Left kidney (tissue), 1 donor: ENCODE measurements at regions not wholly inside any gene's neighbourhood (a gene's known extent, or its start where the extent isn't known, plus 50 kb on each side); places are given as distances from the start of the nearest gene placed in this dataset.

ENCODE experiments used
- DNase-seq: peaks from one replicate; pipeline ENCODE4 v3.0.0-alpha.2; 2013

DNA sequence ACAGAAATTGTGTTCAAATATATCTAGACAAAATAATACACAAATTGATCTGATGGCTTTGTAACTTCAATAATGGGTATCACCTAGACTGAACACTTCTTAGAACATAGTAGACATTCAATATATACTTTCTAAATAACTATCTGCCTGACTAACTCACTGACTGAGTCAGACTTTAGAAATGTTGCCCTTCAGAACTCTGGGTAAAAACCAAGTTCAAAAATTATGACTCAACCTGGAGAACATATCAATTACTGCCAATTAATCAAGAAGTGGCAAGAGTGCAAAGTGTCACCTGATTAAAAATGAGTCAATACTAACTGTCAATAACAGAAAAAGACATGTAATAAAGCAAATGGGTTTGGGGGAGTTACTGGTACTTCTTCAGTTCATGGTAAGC, 144.6 kb upstream of the TMCO5A start:
- DNase-seq, result no peak

DNA sequence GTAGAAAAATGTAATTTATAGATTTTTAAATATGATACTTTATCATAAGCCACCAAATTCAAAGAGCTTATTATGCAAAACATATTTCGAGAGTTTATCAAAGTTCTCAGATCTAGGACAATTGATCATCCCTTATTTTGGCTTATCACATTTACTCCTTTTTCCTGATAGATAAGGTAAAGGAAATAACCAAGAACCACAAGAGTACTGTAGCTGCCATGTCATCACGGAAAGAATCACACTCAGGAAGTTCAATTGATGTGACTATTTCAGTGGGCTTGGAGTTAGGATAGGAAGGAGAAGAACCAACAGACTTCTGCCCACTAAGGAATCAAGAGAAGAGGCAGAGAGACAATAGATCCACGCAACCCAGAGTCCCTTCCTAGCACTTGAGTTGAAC, 142.7 kb upstream of the TMCO5A start:
- no peak for DNase-seq

DNA sequence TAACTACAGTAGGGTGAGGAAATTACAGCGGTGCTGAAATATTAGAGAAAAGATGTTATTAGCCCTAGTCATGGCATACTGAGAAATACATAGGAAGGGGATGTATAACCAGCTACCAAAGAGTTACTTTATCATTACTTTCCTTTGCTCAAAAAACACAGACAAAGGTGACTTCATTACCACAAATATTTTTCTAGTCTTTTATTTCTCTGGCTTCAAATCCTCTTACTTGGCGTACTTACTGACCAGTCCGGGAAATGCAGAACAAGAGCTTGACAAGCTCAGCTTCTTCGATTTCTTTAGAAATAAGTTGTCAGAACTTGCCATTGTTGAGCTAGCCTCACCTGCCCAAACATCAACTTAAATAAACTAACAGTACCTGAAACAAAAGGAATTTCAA, 142.1 kb upstream of the TMCO5A start:
- no peak for DNase-seq

DNA sequence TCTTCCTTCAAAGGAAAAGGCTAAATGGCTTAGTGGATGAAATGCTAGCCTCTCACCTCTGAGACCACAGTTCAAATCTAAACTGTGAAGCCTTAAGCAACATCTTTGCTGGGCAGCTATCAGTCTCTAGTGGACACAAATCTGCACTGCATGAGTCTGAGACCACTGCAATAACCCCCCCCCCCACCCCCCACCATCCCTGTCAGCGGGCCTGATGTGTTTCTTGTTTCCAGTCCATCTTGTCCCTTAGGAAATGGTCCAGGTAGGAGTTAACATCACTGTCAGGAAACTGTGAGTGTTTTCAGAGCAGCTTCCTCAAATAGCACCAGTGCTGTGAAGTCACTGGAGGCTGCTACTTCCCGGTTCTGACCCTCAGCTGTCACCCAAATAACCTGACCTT, 140.6 kb upstream of the TMCO5A start:
- no peak for DNase-seq

DNA sequence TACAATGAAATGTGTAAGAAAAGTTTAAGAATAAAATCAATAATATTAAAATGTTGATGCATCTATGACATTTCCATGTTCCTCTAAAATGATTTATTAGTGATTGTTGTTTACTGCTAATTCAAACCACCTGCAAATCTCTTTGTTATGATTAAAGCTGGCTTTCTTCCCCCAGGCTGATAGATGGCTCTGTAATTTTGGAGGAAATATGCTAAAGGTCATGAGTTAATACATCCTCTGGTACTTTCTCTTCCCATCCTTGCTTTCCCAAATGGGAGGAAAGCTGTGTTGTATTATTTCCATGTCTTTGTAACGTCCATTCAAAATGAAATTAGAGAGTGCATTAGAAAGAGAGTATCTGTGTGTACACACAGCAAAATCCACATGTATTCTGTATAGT, 139.5 kb upstream of the TMCO5A start:
- no peak for DNase-seq

DNA sequence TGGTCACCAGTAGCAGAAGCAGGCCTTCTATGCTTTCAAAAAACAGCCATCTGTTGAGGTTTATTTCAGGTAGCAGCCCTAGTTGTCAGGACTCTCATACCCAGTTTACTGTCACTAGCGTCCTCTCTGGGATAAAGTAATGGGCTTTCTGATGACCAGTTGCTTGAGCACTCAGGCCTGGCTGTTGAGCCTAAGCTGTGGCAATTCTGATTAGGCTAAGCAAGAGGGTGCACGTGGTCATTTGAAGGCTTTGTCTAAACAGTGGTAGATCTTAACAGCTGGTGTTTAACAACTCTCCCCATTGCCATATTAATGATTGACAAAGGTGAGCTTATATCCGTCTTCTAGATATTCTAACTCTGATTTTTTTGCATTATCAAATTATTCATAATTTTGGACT, 132.9 kb upstream of the TMCO5A start:
- no peak for DNase-seq

DNA sequence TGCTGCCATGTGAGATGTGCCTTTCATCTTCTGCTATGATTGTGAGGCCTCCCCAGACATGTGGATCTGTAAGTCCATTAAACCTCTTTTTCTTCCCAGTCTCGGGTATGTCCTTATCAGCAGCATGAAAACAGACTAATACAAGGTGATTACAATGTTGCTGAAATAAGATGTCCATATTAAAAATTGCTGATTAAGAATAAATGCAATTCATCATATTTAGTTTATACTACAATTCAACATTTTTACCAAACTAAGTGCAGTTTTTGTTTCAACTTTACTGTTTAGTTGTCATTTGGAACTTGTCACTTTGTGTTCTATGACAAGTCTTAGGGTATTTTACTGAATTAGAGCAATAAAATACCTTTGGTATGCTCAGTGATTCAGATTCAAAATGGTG, 127.6 kb upstream of the TMCO5A start:
- no peak for DNase-seq

DNA sequence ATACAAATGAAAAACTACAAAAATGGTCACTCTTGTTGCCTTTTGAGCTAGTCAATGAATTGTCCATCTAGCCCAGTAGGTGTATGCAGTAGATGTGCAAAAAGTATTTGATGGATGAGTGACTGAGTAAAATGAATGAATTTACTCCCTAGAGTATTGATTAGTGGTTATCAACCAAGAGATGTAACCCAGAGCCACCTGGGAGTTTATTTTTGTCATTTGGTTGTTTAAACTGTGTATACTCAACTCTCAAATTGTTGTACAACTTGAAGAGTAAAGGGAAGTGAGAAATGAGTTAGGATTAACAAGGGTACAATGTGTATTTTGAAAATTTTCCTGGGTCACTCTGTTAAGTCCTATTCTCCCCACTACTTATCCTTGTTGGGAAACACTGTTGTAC, 124.1 kb upstream of the TMCO5A start:
- DNase-seq, result no peak

DNA sequence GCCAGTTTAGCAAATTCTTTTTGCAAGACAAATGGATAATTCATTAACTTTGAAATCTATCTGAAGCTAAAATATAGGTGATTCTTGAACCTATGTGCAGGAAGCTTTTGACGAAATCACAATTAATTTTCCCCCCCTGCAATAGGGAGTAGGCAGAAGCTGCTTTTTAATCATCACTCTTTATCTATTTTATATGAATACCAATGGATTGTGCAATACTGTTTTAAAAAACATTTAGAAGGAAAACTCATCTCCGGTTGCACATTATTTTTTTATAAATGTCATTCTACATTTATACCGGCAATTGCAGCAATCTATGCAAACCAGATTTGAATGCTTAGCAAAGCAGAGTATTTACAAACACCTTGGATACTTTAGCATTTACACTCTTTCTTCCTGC, 121.1 kb upstream of the TMCO5A start:
- DNase-seq, result no peak

DNA sequence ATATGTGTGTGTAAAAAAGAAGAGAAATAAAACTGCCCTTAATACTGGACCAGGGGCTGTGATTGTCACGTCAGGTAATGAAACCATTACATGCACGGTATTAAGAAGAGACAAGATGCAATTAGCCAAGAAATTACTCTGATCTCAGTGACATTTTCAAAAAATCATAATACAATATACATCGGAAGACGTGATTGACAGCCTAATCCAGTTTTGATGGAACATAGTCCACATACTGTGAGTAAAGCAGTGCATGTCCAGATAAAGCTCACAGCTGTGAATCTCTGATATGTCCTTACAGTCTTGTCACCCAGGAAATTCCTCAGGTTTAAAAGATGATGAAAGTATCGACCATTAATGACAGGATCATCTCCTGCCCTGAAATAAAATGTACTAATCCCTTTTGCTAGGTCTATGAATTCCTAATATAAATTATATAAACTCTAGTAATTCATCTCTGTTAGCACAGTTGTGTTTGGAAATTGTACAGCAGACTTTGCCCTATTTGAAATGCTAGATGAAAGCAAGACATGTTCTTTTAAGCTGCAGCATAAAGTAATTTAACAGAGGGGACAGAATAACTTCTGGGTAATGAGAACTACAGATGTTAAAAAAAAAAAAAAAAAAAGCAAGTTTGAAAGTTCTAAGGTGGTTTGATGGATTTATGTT, 119.5 kb upstream of the TMCO5A start:
- DNase-seq, result no peak

DNA sequence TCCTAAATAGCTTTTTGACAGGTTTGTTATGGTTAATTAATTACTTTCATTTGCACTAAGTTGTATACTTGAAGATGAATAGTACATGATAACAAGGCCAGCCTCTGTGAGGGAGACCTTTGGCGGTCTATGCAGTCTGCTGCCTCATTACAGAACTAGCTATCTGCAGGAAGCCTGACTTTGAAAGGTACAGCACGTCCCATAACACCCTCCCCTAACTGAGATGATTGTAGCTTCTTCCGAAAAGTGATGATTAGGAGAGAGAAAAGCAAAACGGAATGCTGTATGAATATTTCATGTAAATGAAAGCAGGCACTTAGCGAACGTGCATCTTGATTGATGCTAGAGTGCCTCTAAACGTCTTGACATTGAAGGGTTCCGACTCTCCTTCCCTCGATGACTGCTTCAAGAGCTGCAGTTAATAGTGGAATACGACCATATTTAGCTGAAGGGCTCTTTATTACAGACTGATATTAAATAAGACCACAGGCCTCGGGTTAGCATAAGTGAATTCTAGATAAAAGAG, 116.2 kb upstream of the TMCO5A start:
- no peak for DNase-seq

DNA sequence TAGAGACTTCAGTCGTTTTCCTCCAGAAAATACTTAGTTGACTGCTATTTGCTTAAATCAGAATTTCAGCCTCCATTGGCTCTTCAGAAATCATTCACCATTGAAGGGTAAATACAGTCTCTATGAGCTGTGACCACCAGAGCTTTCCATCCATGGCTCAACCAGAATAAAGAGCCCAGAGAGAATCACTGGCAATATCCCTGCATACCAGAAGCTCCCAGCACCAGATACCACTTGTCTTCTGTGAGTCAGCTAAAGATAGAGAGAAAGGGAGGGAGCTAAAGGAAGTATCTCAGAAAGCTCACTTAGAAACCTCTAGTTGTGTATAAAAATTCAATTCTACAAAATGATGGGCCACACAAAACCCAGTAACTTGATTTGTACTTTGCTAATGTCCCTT, 115.2 kb upstream of the TMCO5A start:
- no peak for DNase-seq

DNA sequence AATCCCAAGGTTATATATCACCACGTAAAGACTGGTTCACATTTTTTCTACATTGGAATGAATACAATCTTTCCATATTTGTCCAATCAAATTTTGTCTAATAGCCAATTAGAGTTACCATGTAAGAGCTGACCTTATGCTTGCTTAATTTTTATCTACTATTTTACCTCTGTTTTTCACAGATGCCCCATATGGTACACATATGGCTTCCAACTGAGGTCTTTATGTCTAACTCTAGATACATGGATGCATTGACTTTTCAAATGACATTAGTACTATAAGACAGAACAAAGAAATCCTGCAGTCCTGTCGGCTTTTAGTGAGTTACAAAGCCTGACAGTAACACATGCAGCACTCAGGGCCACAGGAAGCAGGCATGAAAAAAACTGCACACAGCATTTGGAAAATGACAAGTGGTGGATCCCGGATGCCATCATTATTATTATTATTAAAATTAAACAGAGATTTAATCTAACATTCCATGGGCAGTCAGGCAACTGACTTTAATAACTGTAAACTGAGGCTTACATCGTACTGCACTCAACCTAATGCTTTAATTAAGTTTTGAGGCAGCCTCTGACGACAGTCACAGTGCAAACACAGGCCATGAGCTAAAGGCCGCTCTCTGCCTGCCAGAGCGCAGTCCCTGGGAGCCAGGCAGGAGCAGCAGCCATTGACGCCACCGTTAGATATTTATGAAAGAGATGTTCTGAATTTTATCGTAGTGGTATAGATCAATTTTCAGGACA, 113.9 kb upstream of the TMCO5A start:
- DNase-seq, result no peak

DNA sequence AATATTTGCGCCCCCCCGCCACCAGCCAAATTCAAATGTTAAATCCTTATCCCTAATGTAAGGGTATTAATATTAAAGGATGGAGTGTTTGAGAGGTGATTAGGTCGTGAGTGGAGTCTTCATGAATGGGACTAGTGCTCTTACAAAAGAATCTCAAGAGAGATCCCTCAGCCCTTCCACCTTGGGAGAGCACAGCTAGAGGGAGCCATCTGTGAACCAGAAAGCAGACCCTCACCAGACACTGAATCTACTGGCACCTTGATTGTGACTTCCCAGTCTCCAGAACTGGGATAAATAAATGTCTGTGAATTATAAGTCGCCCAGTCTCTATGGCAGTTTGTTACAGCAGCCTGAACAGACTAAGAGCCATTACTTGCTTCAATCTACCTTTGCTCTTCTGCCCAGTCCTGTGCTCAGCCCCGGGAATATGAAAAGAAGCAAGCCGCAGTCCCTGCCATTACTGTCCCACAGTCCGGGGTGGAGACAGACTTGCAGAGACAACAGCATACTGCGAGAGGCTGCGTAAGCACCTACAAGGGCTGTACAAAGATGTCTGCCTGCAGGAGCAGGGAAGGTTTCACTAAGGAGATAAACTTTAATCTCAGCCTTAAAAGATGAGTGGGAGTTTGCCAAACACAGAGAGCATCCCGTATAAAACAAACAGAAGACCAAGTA, 110.7 kb upstream of the TMCO5A start:
- DNase-seq, result no peak

DNA sequence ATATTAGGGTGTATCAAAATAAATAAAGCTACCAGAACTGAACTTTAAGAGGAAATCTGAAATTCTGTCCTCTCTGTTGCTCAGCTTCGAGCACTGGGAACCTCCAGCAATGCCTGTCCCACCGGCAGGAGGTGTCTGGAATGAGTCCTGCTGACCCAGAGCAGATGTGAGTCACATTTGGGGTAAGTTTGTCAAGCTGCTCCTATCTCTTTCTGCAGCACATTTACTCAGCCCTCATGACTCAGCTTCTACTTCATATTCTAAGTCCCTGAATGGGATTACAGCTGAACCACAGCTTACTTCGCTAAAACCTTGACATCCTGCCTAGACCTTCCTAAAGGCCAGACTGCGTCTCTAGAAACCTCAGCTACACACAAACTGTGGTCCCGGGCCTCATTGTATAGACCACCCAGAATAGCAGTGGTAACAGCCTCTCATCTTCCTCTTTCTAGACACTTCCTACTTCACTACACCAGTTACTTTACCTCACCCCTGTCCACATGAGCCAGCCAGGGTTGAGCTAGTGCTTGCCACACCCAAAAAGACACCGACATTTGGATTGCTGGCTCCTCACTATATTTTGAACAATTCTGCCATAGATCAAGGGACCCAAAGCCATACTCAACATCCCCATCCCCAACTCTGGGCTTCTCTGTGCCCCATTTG, 109.6 kb upstream of the TMCO5A start:
- no peak for DNase-seq

DNA sequence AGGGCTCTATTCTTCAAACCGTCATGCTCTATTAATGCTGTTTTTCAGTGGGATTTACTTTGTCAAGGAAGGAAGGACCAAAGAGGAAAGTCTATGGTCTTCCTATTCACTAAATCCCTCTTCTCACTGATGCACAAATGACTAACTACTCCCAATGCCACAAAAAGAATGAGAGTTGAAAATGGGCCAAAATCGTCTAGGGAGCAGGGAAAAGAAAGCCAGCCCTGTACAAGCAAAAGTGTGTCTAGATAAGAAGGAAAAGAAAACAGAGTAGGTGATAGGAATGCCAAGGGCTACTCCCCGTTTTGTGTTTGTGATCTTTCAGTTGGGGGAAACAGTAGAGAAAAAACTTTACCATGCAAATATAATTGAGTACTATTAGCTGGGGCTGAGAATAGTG, 97.2 kb upstream of the TMCO5A start:
- DNase-seq, result no peak

DNA sequence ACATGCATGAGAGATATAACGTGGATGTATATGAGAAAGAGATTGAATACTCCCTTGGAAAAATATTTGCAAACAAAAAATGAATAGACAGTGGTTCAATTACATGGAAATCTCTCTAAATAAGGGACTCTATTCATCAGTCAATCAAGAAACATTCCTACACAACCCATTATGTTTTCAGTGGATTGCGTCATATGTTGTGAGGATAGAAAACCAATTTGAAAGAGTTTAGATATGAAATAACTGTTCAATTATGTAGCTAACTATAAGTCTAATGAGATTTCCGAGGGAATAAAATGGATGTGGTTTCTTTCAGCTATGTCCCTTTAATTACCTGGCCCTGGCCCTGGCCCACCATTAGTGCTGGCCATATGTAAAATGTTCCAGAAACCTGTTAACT, 86.7 kb upstream of the TMCO5A start:
- DNase-seq, result no peak

DNA sequence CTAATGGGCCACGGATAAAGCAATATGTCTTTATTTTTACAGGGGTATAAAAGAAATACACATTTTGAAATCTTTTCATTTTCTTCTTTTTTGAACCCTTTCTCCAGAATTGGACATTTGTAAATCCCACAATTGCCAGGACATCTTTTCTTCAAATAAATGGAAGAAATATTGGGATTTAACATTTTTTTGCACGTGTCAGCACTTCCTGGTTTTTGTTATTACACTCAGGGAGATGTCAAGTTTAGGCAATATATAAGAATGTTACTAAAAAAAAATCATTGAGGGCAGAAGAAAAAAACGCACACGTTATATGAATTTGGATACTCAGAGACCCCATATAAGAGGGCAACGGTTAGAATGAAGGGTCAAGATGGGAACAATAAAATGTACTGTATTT, 78.3 kb upstream of the TMCO5A start:
- DNase-seq, result no peak

DNA sequence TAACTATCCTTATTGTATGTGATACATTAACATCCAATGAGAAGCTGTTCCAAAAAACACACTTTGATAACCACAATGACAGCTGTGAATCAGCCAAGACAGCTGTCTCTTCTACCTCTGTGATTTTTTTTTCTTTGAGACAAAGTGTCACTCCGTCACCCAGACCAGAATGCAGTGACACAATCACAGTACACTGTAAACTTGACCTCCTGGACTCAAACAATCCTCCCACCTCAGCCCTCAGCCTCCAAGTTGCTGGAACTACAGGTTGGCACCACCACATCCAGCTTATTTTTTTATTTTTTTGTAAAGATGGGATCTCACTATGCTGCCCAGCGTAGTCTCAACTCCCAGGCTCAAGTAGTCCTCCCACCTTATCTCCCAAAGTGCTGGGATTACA, 73.5 kb upstream of the TMCO5A start:
- no peak for DNase-seq

DNA sequence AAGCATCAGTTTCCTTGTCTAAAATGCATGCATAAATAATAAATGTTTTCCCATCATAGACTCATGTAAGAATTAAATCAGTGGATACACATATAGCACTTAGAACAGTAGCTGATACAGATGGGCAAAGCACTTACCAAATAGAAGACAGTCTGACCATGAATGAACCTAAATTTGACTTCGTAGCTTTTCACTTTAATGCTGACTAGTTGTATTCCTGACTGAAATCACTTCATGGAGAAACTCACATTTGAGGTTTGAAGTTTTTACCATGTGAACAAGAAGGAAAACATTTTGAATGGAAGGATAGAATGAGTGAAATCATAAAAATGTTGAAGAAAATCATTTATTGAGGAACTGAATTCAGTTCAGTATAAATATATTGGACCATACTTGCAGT, 68.8 kb upstream of the TMCO5A start:
- no peak for DNase-seq

DNA sequence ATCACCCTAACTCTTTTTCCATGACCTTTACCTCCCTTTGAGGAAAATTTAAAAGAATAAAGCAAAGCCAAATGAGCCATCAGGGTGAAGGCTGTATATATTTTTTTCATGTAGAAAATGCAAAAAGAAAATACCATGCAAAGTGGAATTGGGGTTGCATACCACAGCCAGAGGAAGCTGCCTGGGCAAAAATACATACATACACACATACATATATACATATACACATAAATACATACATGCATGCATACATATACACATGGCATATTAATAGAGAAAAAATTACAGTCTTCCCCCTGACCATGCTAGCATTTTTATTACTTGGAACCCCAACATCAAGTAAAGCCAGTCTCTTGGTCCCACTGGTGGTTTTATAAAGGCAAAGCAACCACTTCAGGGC, 63.7 kb upstream of the TMCO5A start:
- DNase-seq, result no peak

DNA sequence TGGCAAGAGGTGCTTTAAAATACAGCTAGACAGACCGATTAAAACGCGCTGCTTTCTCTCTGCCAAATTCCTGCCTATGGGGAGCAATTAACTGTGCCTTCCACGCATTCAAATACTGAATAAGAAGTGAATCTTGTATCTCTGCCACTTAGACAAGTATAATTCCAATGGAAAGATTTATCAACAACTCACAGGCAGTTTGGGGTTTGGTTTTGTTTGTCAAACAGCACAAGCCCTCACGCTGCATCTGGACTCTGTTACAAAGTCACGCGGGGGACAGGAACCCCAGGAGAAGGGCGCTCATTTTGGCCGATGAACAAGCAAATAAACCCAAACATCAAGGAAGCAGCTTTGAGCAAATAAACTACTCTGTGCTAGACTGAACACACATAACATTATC, 61.8 kb upstream of the TMCO5A start:
- no peak for DNase-seq

DNA sequence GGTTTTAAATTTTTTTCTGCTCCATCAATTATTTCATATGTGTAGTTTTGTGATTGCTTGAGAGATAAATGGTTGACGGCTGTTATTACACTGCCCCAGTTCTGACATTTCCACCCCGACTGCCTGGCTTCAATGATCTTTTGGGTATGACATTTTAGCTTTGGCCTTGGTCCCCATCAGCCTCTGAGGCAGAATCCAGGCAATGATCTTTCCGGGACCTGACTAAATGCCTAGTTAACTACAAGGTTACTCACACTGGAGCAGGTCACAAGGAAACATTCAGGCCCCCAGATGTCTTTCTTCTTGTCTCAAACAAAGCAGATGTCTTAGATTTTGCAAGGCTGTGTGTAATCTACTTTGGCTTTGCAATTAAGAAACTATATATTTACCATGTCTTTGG, 61.1 kb upstream of the TMCO5A start:
- DNase-seq, result no peak
